Sigmoid colon (tissue), 6 donors: ENCODE measurements at regions not wholly inside any gene's neighbourhood (a gene's known extent, or its start where the extent isn't known, plus 50 kb on each side); places are given as distances from the start of the nearest gene placed in this dataset.

Source experiments
- DNase-seq: peaks from one replicate; pipeline ENCODE4 v3.0.0-alpha.2; 2019
- H3K27ac ChIP-seq, 4 donors: fragments of 200-600 bp; sonication (generic); one replicate each; pipeline ENCODE4 v1.5.1; 2016 to 2019; ENCODE audit warnings: mild to moderate bottlenecking in 1 of 4
- H3K27me3 ChIP-seq, 3 donors: fragments of 200-600 bp; sonication (generic); one replicate each; pipeline ENCODE4 v1.5.1; 2019; ENCODE audit warnings: mild to moderate bottlenecking in 1 of 3
- H3K36me3 ChIP-seq, 4 donors: fragments of 200-600 bp; sonication (generic); one replicate each; pipeline ENCODE4 v1.5.1; 2016 to 2019
- H3K4me1 ChIP-seq, 4 donors: fragments of 200-600 bp; sonication (generic); one replicate each; pipeline ENCODE4 v1.5.1; 2017 to 2019
- H3K4me3 ChIP-seq, 4 donors: fragments of 200-600 bp; sonication (generic); one replicate each; pipeline ENCODE4 v1.5.1; 2017 to 2019; ENCODE audit warnings: mild to moderate bottlenecking in 2 of 4, moderate library complexity in 1 of 4
- H3K9me3 ChIP-seq, 4 donors: fragments of 200-600 bp in 3 of 4; sonication (generic) in 3 of 4; one replicate each; pipeline versions ENCODE4 v1.5.1 to v1.6.1; 2013 to 2019
- CTCF ChIP-seq, 4 experiments: fragments of 450-650 bp in 3 of 4; fragments of 200-600 bp in 1 of 4; IDR thresholded peaks; one replicate each; pipeline ENCODE4 v1.5.1; 2016 to 2019; ENCODE audit warnings: antibody characterized with exemption in 4 of 4, mild to moderate bottlenecking in 3 of 4, moderate library complexity in 2 of 4
- EP300 ChIP-seq, 4 donors: sonication (generic); formaldehyde crosslinking; IDR thresholded peaks; one replicate each; pipeline ENCODE4 v1.6.1; 2017; ENCODE audit warnings: antibody characterized with exemption in 4 of 4
- POLR2A ChIP-seq, 2 donors: fragments of 450-650 bp; IDR thresholded peaks; one replicate each; pipeline ENCODE4 v1.6.1; 2016; ENCODE audit warnings: antibody characterized with exemption in 2 of 2, mild to moderate bottlenecking in 2 of 2, moderate library complexity in 2 of 2
- POLR2AphosphoS5 ChIP-seq, 4 donors: sonication (generic); formaldehyde crosslinking; IDR thresholded peaks; one replicate each; pipeline ENCODE4 v1.6.1; 2017; ENCODE audit warnings: antibody characterized with exemption in 4 of 4
- WGBS, 2 donors: extraction: QIAGEN DNeasy Blood & Tissue Kit; methylation state at CpG; one replicate each; pipeline ENCODE4 v1.1.7; 2013; 5-methylcytosine and 5-hydroxymethylcytosine counted together
- intact Hi-C: fragments of 100-400 bp; cut with DNase I; formaldehyde crosslinking; loops from one replicate; pipeline ENCODE4 v1.15.1; 2023
- donor health status: healthy with polysubstance abuse.
- donor health status: healthy.

DNA sequence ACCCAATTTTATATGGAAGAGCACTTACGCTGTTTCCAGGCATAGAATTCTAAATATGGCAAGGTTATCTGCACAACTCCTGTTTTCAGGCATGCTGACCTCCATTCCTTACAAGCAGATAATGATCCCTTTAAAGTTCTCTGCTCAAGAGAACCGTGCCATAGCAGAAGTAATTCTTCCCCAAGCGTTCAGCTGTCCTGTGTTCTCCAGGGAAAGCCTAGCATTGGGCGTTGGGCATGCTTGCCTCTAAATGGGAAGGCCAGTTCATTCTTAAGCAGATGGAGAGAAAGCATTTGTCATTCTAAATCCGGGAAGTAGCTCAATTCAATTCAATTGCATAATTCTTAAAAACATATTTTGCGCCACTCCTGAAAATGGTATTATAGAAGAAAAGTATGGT lies 55.7 kb upstream of the EML4 start:
- Histone ChIP-seq H3K27me3 (no peaks in the 10 kb centered on the region), H3K27ac (no peak overlapping the region), H3K4me3 (no peak overlapping the region), H3K9me3 (no peaks in the 10 kb centered on the region), H3K4me1 (peaks cover 0 to 34% (median 30%) of the 10 kb centered on the region in 4 donors), H3K36me3 (no peaks in the 10 kb centered on the region)
- TF ChIP-seq POLR2AphosphoS5 (IDR thresholded peaks at IDR 0.05) = no peak
- no peak for TF ChIP-seq EP300 (IDR thresholded peaks at IDR 0.05)
- no peak for TF ChIP-seq CTCF (IDR thresholded peaks at IDR 0.05)
- no peak for TF ChIP-seq POLR2A (IDR thresholded peaks at IDR 0.05)
- no peak for DNase-seq
- 93 to 94% methylated on average over 6 of the region's 6 CpGs for WGBS, 2 donors
- intact Hi-C loops = no loop called here

DNA sequence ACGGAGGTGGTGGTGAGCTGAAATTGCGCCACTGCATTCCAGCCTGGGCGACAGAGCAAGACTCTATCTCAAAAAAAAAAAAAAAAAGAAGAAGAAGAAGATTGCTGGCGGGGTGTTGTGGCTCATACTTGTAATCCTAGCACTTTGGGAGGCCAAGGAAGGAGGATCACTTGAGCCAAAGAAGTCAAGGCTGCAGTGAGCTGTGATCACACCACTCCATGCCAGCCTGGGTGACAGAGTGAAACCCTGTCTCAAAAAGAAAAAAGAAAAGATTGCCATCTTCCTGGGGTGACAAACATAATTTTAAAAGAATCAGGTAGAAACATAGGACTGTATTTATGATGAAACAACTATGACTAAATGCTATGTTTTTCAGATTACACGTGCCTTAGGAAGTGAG lies 55.1 kb upstream of the EML4 start:
- Histone ChIP-seq H3K27me3 (no peaks in the 10 kb centered on the region), H3K4me3 (no peak overlapping the region), H3K9me3 (no peaks in the 10 kb centered on the region), H3K36me3 (no peaks in the 10 kb centered on the region), H3K27ac (no peak overlapping the region), H3K4me1 (peaks cover 0 to 36% (median 30%) of the 10 kb centered on the region in 4 donors)
- intact Hi-C loops = no loop called here
- WGBS, 2 donors = 87 to 90% methylated on average over 5 of the region's 5 CpGs
- DNase-seq = no peak
- TF ChIP-seq CTCF (IDR thresholded peaks at IDR 0.05) = no peak
- no peak for TF ChIP-seq EP300 (IDR thresholded peaks at IDR 0.05)
- TF ChIP-seq POLR2AphosphoS5 (IDR thresholded peaks at IDR 0.05) = no peak
- TF ChIP-seq POLR2A (IDR thresholded peaks at IDR 0.05) = no peak

DNA sequence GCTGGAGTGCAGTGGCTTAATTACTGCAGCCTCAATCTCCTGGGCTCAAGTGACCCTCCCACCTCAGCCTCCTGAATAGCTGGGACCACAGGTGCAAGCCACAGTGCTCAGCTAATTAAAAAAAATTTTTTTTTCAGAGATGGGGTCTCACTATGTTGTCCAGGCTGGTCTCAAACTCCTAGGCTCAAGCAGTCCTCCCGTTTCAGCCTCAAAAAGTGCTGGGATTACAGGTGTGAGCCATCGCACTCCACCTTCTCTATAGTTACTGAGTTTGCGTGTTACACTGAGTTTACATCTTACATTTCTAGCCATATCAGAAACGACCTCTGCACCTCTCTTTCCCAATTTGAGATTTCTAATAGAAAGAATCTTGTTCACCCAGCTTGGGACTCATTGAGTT lies 53.6 kb upstream of the EML4 start:
- intact Hi-C loops = no loop called here
- no peaks in the 10 kb centered on the region for H3K9me3 ChIP-seq
- no peaks in the 10 kb centered on the region for H3K27me3 ChIP-seq
- no peak overlapping the region for H3K4me3 ChIP-seq
- H3K27ac ChIP-seq = no peak overlapping the region
- DNase-seq = no peak
- TF ChIP-seq EP300 (IDR thresholded peaks at IDR 0.05) = no peak
- no peak for TF ChIP-seq POLR2AphosphoS5 (IDR thresholded peaks at IDR 0.05)
- TF ChIP-seq CTCF (IDR thresholded peaks at IDR 0.05) = no peak
- no peak for TF ChIP-seq POLR2A (IDR thresholded peaks at IDR 0.05)
- 89 to 95% methylated on average over 4 of the region's 4 CpGs for WGBS, 2 donors
- H3K36me3 ChIP-seq = no peaks in the 10 kb centered on the region
- H3K4me1 ChIP-seq = peaks cover 0 to 29% (median 24%) of the 10 kb centered on the region in 4 donors

DNA sequence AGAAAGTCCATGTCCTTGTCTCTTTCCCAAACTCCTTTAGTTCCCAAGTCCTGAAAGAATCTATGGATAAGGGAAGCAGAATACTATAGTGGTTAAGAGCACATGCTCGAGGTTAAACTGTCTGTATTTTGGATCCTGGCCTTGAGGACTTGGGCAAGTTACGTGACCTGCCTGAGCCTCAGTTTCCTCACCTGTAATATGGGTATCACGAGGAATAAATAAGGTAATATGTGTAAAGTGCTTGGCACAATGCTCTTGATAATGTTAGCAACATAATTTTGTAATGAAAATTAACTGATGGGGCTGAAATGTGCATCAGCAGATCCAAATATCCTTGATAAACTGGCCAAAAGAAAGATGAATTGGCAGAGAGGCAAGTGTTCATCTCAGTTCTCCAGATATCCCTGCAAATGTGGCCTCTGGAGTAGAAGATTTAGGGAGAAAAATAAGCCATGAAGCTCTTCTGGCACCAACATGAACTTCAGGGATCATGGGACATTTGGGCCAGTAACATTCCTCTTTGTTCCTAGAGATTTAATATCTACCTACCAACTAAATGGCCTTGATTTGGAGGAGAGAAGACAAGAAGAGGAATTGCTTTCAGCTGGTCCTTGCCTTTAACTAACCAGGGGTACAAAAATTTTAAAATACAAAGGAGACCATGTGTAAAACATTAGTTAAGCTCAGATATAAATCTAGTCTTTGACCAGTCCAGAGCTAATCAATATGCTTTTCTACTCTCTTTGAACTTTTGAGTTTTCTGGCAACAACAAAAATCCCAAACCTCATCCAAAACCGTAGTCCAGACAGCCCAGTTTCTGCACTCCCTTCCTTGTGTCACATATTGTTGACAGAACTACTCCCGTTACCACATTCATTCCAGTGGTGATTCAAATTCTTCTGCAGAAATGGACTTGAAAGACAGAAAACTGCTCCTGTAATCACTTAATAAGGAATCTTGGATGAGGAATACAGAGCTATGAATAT lies 52.7 kb upstream of the EML4 start:
- H3K4me3 ChIP-seq = no peak overlapping the region
- H3K27ac ChIP-seq = no peak overlapping the region
- TF ChIP-seq POLR2A (IDR thresholded peaks at IDR 0.05) (no peak), EP300 (IDR thresholded peaks at IDR 0.05) (no peak), CTCF (IDR thresholded peaks at IDR 0.05) (no peak), POLR2AphosphoS5 (IDR thresholded peaks at IDR 0.05) (no peak)
- DNase-seq = no peak
- WGBS, 2 donors = 86 to 87% methylated on average over 5 of the region's 5 CpGs
- no peaks in the 10 kb centered on the region for H3K27me3 ChIP-seq
- intact Hi-C loops = no loop called here
- H3K4me1 ChIP-seq = peaks cover 0 to 24% (median 19%) of the 10 kb centered on the region in 4 donors
- H3K9me3 ChIP-seq = no peaks in the 10 kb centered on the region
- no peaks in the 10 kb centered on the region for H3K36me3 ChIP-seq
